Peyer's patch (tissue), 4 donors: ENCODE measurements at regions not wholly inside any gene's neighbourhood (a gene's known extent, or its start where the extent isn't known, plus 50 kb on each side); places are given as distances from the start of the nearest gene placed in this dataset.

ENCODE experiments used
- CTCF ChIP-seq, 6 experiments: fragments of 450-650 bp in 4 of 6; fragments of 200-600 bp in 2 of 6; sonication (generic) in 1 of 6; IDR thresholded peaks; one replicate each; pipeline ENCODE4 v1.5.1; 2017 to 2019; ENCODE audit warnings: antibody characterized with exemption in 6 of 6, mild to moderate bottlenecking in 3 of 6, moderate library complexity in 1 of 6
- POLR2A ChIP-seq, 2 donors: fragments of 450-650 bp; IDR thresholded peaks; one replicate each; pipeline ENCODE4 v1.5.1; 2017; ENCODE audit warnings: antibody characterized with exemption in 2 of 2, mild to moderate bottlenecking in 2 of 2, moderate library complexity in 2 of 2

DNA sequence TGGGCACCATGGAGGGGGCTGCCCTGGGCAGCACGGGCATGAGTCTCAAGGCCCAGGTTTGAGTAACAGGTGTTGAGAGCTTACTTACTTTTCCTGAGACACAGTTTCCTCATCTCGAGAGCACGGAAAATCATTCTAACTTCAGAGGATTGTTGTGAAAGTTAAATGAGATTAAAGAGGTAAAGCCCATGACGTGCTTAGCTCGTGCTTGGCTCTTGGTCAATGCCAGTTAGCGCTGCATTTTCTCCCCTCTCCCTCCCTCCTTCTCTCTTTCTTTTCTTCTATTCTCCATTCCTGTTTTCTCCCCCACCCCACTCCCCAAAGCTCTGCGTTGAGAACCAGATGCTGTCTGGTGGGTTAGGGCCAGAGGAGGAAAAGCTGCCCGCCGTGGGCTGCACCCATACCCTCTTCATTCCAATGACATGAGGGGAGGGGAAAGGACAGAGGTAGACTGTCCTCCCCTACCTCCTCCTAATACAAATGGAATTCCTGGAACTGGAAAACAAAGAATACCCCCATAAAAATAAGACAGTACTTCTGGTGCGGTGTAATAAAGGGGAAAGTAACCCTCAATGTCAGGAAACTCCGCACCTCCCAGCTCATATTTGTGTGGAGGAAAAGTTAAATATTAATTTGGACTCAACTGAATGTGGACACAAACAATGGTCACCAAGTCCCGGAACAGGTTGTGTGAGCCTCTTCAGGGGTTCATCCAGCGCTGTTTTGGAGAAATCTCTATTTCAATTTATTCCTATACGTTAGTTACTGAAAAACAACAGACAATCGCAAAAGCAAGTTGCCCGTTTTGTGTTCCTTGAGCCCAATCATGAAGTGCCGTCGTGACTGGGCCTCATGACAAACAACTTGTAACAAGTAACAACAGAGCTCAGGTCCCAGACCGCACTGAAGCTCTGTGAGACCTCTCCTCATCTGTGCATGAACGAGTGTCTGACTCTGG lies 54.8 kb upstream of the B3GAT1 start:
- TF ChIP-seq POLR2A (IDR thresholded peaks at IDR 0.05) = peak in 1 of 2 donors; percentile 26
- no peak for TF ChIP-seq CTCF (IDR thresholded peaks at IDR 0.05)
